ENCODE measurements at regions not wholly inside any gene's neighbourhood (a gene's known extent, or its start where the extent isn't known, plus 50 kb on each side); places are given as distances from the start of the nearest gene placed in this dataset.

DNA sequence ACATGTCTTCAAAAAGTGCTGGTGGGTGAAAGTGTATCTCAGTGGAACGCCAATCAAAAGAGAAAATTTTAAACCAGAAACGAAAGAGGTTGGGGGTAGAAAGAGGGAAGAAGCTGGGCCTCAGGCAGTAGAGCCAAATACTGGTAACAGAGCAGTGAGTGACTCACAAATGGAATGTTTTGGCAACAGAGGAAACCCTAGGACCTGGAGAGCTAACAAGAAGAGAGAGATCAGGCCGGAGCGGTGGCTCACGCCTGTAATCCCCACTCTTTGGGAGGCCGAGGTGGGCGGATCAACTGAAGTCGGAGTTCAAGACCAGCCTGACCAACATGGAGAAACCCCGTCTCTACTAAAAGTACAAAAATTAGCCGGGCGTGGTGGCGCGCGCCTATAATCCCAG lies 450.8 kb upstream of the NAALADL2 start:
- TF ChIP-seq POLR2AphosphoS5 (IDR thresholded peaks at IDR 0.05; ENCODE audit: low read depth, low read length) (no peak), TAF1 (IDR thresholded peaks at IDR 0.05; ENCODE audit: borderline replicate concordance, insufficient read depth, low read length) (no peak), SIN3A (IDR thresholded peaks at IDR 0.05; ENCODE audit: borderline replicate concordance, insufficient read depth, low read length) (no peak)
- TF ChIP-seq, protein P1, sequence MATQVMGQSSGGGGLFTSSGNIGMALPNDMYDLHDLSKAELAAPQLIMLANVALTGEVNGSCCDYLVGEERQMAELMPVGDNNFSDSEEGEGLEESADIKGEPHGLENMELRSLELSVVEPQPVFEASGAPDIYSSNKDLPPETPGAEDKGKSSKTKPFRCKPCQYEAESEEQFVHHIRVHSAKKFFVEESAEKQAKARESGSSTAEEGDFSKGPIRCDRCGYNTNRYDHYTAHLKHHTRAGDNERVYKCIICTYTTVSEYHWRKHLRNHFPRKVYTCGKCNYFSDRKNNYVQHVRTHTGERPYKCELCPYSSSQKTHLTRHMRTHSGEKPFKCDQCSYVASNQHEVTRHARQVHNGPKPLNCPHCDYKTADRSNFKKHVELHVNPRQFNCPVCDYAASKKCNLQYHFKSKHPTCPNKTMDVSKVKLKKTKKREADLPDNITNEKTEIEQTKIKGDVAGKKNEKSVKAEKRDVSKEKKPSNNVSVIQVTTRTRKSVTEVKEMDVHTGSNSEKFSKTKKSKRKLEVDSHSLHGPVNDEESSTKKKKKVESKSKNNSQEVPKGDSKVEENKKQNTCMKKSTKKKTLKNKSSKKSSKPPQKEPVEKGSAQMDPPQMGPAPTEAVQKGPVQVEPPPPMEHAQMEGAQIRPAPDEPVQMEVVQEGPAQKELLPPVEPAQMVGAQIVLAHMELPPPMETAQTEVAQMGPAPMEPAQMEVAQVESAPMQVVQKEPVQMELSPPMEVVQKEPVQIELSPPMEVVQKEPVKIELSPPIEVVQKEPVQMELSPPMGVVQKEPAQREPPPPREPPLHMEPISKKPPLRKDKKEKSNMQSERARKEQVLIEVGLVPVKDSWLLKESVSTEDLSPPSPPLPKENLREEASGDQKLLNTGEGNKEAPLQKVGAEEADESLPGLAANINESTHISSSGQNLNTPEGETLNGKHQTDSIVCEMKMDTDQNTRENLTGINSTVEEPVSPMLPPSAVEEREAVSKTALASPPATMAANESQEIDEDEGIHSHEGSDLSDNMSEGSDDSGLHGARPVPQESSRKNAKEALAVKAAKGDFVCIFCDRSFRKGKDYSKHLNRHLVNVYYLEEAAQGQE (IDR thresholded peaks at IDR 0.05; ENCODE audit: insufficient read depth in 1 of 2, low read depth in 2 of 2, low read length in 2 of 2): no peak
